Sigmoid colon (tissue), 3 donors: ENCODE measurements at regions not wholly inside any gene's neighbourhood (a gene's known extent, or its start where the extent isn't known, plus 50 kb on each side); places are given as distances from the start of the nearest gene placed in this dataset.

Experiments used
- POLR2A ChIP-seq, 2 donors: fragments of 450-650 bp; IDR thresholded peaks; one replicate each; pipeline ENCODE4 v1.6.1; 2016; ENCODE audit warnings: antibody characterized with exemption in 2 of 2, mild to moderate bottlenecking in 2 of 2, moderate library complexity in 2 of 2
- TF ChIP-seq, protein P1 (sequence below), 4 experiments: fragments of 450-650 bp in 3 of 4; fragments of 200-600 bp in 1 of 4; IDR thresholded peaks; one replicate each; pipeline ENCODE4 v1.5.1; 2016 to 2019; ENCODE audit warnings: antibody characterized with exemption in 4 of 4, mild to moderate bottlenecking in 3 of 4, moderate library complexity in 2 of 4

DNA sequence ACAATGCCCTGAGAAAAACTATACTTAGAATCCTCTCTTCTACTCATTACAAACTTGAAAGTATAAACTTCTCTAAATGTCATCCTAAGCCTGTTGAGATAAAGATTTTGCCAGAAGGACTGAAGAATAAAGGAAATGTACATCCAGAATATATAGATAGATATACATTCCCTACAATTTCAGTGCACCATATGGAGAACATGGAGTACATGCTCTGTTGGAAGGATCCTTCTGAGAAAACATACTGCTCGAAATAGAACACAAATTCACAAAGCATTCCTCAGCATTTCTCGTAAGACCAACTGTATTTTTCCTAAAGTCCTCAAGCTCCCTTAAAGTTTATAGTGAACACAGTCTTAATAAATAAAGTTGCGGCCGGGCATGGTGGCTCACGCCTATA, 69.7 kb upstream of the RASA1 start:
- TF ChIP-seq, protein P1, sequence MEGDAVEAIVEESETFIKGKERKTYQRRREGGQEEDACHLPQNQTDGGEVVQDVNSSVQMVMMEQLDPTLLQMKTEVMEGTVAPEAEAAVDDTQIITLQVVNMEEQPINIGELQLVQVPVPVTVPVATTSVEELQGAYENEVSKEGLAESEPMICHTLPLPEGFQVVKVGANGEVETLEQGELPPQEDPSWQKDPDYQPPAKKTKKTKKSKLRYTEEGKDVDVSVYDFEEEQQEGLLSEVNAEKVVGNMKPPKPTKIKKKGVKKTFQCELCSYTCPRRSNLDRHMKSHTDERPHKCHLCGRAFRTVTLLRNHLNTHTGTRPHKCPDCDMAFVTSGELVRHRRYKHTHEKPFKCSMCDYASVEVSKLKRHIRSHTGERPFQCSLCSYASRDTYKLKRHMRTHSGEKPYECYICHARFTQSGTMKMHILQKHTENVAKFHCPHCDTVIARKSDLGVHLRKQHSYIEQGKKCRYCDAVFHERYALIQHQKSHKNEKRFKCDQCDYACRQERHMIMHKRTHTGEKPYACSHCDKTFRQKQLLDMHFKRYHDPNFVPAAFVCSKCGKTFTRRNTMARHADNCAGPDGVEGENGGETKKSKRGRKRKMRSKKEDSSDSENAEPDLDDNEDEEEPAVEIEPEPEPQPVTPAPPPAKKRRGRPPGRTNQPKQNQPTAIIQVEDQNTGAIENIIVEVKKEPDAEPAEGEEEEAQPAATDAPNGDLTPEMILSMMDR (IDR thresholded peaks at IDR 0.05): no peak
- no peak for TF ChIP-seq POLR2A (IDR thresholded peaks at IDR 0.05)
